ENCODE measurements at regions not wholly inside any gene's neighbourhood (a gene's known extent, or its start where the extent isn't known, plus 50 kb on each side); places are given as distances from the start of the nearest gene placed in this dataset.

DNA sequence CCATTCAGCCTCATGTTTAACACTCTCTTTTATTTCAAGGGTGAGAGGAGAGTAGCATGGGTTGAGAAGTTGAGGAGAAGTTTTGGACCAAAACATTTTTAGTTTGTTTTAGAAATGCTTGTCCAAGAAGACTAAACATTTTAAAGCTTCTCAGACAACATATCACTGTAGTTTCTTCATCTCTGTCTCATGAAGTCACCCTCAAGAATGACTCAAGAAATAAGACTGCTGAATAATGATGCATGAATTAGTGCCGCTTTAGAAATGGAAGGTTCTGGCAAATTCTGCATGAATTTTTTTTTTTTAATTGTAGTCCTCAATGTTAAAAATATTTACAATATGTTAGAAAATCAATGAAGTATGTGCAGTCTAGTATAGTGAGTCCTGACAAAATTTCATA, 422.7 kb upstream of the ARGLU1 start:
- no peak for DNase-seq

DNA sequence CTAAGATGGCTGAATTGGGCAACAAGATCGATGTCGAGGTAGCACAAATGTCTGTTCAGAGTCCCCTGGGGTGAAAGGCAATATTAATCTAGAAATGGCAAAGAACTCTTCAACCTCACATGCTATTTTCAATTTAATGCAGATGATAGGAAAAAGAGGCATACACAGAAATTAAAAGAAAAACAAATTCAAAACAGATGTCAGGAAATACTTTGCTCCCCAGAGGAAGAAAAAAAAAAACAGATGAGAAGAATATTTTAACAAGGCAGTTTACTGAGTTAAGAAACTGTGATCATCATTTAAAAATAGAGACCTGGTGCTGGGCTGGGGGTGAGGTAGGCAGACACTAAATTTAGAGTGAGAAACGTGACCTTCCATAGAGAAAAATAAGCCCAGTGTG, 421.9 kb upstream of the ARGLU1 start:
- no peak for DNase-seq

DNA sequence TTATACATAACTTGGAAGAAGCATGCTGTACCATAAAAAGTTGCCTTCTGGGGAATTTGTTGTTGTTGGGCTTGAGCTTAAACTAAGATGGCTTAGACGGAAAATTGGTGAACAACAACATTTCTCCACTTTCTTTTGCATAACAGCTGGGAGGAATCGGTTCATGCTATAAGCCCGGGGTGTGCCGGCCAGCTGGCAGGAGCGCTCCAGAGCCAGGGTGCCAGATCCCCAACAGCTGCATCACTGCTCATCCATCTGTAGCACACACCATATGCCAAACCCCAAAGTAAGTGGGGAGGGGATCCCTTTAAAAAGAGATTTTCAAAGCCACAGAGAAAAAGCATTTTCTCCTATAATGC, 419.5 kb upstream of the ARGLU1 start:
- DNase-seq = no peak

DNA sequence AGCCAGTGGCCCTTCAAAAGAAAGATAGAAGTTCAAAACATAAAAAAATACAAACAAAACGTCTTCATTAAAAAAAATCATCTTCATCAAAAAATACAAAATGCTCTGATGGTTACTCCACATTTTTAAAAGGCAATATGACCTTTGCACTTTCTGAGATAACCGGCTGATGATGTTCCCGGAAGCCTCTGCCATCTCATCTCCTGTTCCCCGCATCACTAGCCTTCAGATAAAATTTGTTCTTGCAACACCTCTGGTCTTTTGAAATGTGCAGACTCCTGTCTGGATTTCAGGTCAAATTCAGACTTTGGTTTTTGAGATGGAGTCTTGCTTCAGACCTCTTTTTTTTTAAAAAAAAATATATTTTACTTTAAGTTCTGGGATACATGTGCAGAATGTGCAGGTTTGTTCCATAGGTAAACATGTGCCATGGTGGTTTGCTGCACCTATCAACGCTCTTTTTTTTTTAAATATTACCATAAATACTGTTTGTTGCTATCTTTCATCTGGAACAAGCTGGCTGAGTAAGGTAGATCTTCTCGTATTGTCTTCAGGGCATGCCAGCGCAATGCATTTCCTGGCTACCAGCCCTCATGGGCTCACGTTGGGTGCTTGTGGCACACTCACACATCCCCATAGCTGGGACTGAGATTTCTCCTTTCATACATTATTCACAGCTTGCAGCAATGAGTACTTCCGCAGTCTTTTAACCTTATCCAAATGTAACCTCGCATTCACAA, 418.9 kb upstream of the ARGLU1 start:
- DNase-seq = no peak

DNA sequence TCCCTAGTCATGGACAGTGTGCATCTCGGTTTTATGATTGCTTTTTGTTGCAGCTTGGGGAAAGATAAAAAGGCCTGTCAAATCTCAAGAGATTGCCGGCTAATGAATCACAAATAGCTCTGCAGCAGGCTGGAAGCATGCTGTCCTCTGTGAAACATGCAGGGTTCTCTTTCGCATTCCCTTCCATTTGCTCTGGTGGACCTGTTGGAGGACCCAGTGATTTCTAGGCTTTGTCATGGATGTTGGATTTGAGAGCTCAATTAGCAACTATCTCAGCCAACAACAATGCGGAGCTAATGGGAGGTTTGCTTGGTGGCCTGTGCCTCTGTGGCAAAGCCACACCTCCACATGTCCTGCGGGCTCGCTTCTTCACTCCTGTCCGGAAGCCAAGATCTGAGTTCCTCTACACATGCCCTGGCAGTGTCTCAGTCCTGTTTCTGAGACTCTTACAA, 418.1 kb upstream of the ARGLU1 start:
- no peak for DNase-seq

DNA sequence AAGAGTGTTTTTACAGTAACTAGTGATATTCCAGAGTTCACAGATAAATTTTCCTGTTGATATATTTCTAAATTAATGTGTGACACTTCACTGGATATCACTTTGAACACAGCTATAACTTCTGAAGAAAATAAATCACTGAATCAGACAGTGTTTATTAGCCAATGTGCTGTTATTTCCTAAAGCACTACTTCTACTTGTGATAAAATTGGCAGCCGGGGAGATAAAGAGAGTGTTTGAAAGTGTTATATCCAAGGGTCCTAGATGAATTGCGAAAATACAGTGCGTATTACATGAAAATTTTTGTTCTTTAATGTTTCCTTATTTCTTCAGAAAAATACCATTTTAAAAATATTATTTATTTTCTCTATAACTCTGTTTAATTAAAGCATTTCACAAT, 417.5 kb upstream of the ARGLU1 start:
- DNase-seq = no peak

DNA sequence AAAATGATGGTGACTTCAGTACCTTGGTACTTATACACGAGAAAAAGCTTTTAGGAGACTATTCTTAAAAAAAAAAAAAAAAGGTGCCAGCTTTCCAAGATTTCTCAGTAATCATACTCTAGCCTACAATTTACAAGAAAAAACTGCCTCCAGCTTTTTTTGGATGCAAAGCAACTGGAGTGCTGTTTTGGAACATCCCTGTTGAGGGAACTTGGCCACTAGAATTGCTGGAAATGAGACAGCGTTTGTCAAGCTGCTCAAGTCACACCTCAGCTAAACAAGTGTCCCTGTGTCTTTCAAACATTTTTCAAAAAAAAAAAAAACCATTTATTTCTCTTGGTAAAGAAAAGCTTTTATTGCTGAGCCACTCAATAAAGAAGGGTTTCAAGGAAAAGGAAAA, 413.1 kb upstream of the ARGLU1 start:
- peak in 1 of 2 donors; percentile 34 for DNase-seq

DNA sequence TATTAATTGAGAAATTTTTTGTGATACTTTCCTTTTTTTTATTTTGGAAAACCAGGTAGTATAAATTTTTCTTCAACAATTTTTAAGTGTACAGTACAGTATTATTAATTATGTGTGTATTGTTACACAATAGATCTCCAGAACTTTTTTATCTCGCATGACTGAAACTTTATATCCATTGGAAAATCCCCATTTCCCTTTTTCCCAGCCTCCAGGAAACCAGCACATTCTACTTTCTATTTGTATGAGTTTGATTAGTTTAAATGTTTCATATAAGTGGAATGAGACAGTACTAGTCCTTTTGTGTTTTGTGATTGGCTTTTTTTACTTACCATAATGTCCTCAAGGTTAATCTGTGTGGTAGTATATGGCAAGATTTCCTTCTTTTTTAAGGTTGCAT, 399.5 kb upstream of the ARGLU1 start:
- DNase-seq = no peak

DNA sequence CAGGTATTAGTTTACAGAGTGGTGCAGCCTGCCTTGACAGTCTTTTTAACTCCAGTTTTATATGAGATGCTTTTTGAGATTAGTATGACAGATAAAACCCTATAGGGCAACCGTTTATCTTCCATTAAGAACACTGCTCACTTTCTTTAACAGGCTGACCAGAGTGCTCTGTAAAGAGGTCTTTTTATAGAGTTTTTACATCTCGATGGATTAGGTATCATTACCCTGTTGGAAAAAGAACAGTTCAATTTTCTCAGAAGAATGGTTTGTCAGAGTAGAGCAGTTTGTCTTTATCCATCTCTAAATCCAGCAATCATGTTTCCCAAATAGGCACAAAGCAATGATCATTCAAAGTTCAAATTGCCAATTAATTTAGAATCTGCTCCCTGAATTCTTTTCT, 395.2 kb upstream of the ARGLU1 start:
- no peak for DNase-seq

DNA sequence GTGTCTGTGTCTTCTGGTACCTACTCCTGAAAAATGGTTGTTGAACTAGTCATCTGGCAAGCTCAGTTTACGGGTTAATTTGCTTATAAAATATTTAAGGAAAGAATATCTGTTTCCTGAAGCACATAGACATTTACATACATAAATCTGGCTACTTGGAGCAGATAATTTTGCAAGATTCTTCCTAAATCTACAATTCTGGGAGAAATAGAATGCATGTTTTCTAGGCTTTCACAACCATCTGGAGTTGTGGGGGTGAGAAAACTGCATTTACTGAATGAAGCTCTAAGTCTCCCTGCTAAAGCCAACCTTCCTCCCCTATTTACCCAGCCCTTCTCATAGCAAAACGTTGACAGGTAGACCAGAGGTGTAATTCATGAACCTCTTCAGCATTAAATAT, 393.7 kb upstream of the ARGLU1 start:
- DNase-seq = no peak

DNA sequence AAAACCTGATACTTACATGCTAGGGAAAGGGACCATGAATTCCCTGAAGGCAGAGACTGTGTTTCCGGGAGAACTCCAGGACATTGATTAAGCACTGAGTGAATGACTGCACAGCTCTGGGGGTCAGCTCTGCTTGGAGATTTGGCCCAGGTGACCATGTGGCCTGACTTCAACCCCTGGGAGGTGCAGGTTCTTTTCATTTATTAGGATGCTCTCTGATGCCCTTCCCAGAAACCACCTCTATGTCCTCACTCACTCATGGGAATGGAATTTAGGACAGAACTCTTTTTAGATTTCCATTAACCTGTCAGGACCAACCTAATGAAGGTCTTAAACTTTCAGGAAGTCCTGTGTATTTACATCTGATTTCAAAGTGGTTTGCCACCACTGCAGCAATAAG, 393.3 kb upstream of the ARGLU1 start:
- no peak for DNase-seq

DNA sequence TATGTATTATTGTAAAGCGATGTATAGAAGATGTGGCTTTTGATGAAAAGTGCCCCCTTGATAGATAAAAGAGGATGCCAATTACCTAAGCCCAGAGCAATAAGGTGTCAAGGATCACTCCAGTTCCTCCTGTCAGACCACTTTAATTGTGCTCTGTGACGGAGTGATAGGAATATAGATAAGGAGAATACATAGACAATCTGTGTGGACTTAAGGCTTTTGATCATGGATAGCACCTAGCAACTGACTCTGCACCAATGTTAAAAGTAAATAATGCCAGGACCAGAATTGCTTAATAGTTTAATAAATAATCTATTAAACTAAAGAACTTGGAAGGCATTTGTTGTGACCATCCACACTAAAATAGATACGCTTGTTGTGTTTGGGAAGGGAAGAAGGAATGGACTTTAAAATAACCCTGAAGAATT, 390.7 kb upstream of the ARGLU1 start:
- DNase-seq = no peak

DNA sequence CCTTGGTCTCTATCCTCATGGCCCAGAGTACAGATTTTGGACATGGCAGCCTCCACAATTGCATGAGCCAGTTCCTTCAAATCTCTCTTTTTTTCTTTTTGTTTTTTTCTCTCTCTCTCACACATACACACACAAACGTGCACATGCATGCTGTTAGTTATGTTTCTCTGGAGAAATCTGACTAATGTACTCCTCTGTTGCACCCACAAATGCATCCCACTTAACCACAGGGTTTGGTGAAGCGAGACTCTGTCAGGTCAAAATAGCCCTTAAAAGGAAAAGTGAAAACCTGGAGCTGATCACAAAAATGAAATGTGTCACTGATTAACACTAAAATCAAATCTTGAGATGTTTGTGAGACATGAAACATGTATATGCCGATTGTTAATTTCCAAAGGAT, 374.6 kb upstream of the ARGLU1 start:
- DNase-seq = no peak

DNA sequence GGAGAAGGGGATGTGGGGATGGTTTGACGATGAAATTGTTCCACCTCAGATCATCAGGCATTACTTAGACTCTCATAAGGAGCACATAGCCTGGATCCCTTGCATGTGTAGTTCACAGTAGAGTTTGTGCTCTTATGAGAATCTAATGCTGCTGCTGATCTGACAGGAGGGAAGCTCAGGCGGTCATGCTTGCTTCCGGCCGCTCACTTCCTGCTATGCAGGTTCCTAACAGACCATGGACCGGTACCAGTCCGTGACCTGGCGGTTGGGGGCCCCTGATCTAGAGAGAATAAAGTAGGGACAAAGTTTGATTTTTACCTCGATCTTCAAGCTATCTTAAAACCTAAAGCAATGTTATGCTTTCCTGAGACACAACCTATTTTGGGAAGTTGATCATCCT, 373.8 kb upstream of the ARGLU1 start:
- DNase-seq = no peak

DNA sequence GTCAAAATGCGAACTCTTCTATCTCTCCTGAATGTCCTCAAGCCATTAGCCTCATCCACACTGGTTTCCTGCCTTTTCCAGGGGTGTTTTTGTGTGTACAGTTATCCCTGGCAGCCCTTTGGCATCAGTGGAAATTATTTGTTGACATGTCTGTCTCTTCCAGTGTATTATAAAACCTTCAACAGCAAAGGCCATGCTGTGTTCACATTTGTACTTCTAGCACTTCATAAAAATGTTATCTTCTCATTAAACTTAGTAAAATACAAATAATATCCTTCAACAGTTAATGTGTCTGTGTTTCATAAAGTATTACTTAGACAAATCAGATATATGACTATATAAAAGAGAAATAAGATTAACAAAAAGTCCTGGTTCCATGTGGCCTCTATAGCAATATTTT, 359.5 kb upstream of the ARGLU1 start:
- no peak for DNase-seq

DNA sequence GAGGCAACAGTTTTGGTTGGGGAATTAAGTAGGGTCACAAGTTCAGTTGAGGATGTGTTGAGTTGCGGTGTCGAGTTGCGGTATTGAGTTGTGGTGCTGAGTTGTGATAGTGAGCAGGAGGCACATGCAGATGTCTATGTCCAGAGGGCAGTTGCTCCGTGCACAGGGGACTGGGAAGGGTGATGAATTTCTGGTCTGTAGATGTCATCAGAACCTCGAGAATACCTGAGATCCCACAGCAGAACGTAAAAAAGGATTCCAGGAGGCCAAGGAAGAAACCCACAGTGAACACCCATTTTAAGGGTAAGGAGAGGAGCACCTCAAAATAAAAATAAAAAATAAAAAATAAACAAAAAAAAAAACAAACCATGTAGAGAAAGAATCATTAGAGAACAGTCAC, 354.4 kb upstream of the ARGLU1 start:
- DNase-seq = no peak

DNA sequence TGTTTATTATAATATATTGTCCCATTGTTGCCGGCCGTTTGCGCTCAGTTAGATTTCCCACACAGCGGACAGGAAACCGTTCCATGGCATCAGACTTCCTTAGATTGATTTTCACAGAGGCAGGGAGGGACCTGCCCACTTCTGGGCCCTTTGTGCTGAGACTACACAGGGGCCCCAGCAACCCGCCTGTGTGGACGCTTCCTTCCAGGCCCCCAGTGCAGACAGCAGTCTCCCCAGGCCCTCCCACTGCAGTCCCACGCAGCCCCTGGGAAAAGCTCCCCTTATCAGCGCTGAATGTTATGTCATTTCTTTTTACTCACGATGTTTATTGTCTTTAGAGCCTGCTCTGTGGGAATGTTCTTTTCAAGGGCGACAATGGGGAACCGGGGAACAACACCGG, 351.7 kb upstream of the ARGLU1 start:
- no peak for DNase-seq

DNA sequence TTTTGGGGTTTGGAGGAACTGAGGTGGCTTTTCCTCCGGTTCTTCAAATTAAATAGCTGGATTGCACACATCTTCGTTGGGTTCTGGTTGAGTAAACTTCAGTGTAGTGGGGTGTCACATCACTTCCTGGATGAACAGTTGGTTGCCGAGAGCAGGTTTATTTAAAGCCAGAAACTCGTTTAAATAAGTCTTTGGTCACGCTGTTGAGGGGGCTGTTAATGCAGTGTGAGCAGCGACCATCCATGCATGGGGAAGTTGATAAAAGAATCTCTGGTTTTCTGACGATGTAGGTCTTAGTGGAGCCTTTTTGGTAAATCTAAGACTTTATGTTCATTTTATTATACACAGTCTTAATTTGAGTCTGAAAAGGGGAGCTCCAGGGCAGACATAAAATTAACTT, 351.2 kb upstream of the ARGLU1 start:
- DNase-seq = no peak

DNA sequence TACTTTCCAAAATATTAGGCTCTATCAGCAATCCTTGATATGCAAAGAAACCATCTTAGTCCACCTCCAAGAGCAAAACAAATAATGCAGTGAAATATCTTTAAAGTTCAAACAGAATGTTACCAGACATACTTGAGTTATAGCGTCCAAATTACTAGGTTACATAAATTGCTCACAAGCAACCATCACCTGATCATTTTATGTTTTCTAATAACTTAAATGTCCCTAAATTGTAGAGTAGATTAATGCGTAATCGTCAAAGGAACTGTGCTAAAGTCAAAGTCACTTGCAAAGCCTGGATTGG, 350.6 kb upstream of the ARGLU1 start:
- DNase-seq = no peak

DNA sequence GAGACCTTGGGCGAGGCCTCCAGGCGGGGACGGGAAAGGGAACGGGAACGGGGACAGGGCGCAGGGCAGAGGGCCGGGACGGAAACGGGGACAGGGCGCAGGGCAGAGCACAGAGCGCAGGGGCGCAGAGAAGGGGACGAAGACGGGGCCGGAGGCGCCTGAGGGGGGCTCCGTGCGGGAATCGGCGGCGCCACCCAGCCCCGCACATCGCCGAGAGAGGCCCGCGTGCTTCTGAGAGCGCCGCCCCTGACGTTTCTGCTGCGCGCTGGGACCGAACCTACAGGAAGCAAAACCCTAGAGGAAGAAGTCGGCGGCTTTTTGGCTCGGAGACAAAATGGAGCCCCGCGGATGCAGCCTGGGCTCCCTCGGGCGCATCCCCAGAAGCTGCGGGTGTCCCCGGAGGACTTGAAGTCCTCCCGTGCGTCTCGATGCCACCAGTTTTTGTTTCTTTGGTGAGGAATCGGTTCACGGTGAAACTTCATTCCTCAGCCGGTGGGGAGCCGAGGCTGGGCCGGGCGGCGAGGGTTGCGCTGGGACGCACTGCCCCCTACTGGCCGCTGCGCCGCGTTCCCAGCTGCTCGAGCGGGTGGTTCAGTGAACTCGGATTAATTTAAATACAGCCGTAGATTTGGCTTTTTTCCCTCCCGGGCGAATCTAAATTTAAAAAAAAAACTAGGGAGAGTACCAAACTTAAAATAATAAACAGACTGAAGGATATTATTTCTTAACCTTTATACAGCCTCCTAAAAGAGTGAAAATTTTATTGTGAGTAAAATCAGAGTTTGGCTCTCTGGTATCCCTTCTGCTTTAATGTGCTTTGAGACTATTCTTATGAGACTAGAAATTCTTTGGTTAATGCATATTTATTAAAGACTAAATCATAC, 350.0 kb upstream of the ARGLU1 start:
- DNase-seq = peak; percentile 47 to 76

DNA sequence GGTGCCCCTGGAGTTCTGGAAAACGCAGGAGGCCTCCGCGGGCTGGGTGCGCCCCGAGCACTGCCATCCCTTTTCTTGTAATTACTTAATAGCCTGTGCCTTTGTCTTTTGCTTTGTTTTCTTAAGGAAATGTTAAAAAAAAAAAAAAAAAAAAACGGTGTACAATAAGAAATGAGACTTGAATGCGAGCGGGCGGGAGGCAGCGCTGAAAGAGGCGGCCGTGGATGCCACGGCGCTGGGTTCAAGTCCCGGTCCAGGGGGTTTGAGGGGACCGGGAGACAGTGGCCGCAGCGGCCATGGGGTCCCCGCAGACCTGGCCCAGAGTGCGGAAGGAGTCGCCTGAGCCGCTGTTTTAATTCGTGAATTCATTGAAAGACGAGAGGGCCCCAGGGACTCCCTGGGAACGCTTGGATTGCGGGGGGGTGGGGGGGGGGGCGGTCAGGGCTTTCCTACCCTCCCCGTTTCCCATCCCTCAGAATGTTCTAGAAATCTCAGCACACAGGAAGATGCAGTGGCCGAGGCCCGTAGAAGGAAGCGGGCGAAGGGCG, 349.2 kb upstream of the ARGLU1 start:
- no peak for DNase-seq

DNA sequence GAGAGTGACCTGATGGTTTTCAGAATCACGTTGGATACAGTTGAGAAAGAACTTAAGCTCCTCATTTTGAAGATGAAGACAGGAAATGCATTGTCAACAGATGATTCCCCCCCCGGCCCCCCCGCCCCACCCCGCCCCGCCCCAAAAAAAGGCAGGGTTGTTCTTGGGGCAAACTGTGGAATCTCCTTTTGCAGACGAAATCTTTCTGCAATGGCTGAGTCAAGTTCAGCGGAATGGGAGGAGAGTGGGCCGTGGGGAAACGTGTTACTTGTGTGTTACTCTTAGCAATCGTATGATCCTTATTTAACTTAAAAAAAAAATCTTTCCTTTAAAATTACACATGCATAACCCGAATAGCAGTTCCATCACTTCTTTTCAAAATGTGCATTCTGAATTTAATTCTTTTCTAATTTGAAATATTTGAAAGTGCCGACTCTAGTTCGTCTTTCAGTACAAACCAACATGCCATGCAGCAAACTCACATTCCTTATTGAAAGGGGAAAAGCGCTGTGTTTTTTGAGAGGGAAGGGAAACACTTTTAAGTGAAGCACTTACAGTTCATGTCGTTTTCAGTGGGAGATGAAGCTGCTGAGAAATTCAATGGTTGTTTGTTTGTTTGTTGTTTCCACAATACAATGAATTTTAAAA, 348.5 kb upstream of the ARGLU1 start:
- DNase-seq = no peak

DNA sequence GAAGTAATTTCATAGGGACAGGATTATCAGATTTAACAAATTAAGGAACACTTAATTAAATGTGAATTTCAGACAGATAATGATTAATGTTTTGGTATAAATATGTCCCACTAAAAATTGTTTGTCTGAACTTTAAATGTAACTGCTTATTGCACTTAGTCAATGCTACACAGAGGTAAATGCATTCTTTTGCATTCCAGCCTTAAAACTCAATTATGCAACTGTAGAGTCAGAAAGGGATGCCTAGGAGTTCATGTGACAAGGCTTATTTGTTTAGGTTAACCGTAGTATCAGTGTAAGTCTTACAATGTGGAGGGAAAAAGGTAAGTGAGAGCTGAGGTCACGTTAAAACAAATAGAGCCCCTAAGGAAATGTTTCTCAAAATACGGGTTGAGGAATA, 347.2 kb upstream of the ARGLU1 start:
- no peak for DNase-seq

DNA sequence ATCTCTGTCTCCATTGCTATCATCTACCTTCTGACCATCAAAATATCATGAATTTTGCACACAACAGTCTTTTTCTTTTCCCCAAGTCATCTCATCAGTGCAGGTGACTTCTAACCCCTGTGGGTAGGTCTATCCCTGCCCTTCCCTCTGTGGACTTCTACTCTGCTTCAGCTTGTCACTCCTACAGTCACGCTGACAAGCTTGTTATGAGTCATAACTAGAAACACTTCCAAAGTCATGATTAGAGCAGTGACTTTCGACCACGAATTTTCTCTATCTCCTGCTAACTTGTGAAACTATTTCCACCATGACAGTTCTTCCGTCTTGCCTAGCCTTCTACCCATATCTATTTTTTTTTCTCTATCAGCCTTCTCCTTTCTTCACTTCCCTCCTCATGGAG, 343.7 kb upstream of the ARGLU1 start:
- DNase-seq = no peak
